ENCODE measurements at regions not wholly inside any gene's neighbourhood (a gene's known extent, or its start where the extent isn't known, plus 50 kb on each side); places are given as distances from the start of the nearest gene placed in this dataset.

GRCh38 chr14:82850576-82850975, 1316.9 kb upstream of the SEL1L start:
- no peak overlapping the region for H3K4me3 ChIP-seq (ENCODE audit: control insufficient read depth, low read depth, low read length)
- no peak for TF ChIP-seq CTCF (IDR thresholded peaks at IDR 0.05; ENCODE audit: control insufficient read depth, insufficient read depth, low read depth, low read length, missing control alignments)
- DNase-seq (ENCODE audit: low read depth): no peak

GRCh38 chr14:82854131-82854530, 1320.5 kb upstream of the SEL1L start:
- no peak overlapping the region for H3K4me3 ChIP-seq (ENCODE audit: control insufficient read depth, low read depth, low read length)
- no peak for DNase-seq (ENCODE audit: low read depth)

GRCh38 chr14:82854901-82855300, 1321.2 kb upstream of the SEL1L start:
- DNase-seq (ENCODE audit: low read depth): no peak
- TF ChIP-seq CTCF (IDR thresholded peaks at IDR 0.05; ENCODE audit: control insufficient read depth, insufficient read depth, low read depth, low read length, missing control alignments): no peak
- H3K4me3 ChIP-seq (ENCODE audit: control insufficient read depth, low read depth, low read length): no peak overlapping the region

More at GRCh38 chr14:82854131-82854530, 1320.5 kb upstream of the SEL1L start:
- no peak for TF ChIP-seq CTCF (IDR thresholded peaks at IDR 0.05; ENCODE audit: control insufficient read depth, insufficient read depth, low read depth, low read length, missing control alignments)

- H3K4me3 ChIP-seq (ENCODE audit: control insufficient read depth, low read depth, low read length): no peak overlapping the region
- no peak for TF ChIP-seq CTCF (IDR thresholded peaks at IDR 0.05; ENCODE audit: control insufficient read depth, insufficient read depth, low read depth, low read length, missing control alignments)
- no peak for DNase-seq (ENCODE audit: low read depth)
These were observed 1322.3 kb upstream of the SEL1L start for GRCh38 chr14:82855912-82856391.

GRCh38 chr14:82861313-82861712, 1327.7 kb upstream of the SEL1L start:
- H3K4me3 ChIP-seq (ENCODE audit: control insufficient read depth, low read depth, low read length): no peak overlapping the region
- no peak for DNase-seq (ENCODE audit: low read depth)
- no peak for TF ChIP-seq CTCF (IDR thresholded peaks at IDR 0.05; ENCODE audit: control insufficient read depth, insufficient read depth, low read depth, low read length, missing control alignments)

GRCh38 chr14:82872494-82872893, 1338.8 kb upstream of the SEL1L start:
- H3K4me3 ChIP-seq (ENCODE audit: control insufficient read depth, low read depth, low read length): no peak overlapping the region
- no peak for DNase-seq (ENCODE audit: low read depth)
- TF ChIP-seq CTCF (IDR thresholded peaks at IDR 0.05; ENCODE audit: control insufficient read depth, insufficient read depth, low read depth, low read length, missing control alignments): no peak

- no peak overlapping the region for H3K4me3 ChIP-seq (ENCODE audit: control insufficient read depth, low read depth, low read length)
- no peak for DNase-seq (ENCODE audit: low read depth)
- TF ChIP-seq CTCF (IDR thresholded peaks at IDR 0.05; ENCODE audit: control insufficient read depth, insufficient read depth, low read depth, low read length, missing control alignments): no peak
These were observed 1345.3 kb upstream of the SEL1L start for GRCh38 chr14:82878951-82879350.
